NB4 (cell line): ENCODE measurements at regions not wholly inside any gene's neighbourhood (a gene's known extent, or its start where the extent isn't known, plus 50 kb on each side); places are given as distances from the start of the nearest gene placed in this dataset.

Experiments used
- DNase-seq: peaks from one replicate; pipeline ENCODE4 v3.0.0; 2010; ENCODE audit warnings: low read depth
- H3K4me3 ChIP-seq: one replicate; pipeline ENCODE4 v1.5.1; 2011; ENCODE audit warnings: mild to moderate bottlenecking, low read depth, low read length, moderate library complexity
- CTCF ChIP-seq: IDR thresholded peaks from one replicate; pipeline ENCODE4 v1.5.1; 2012; ENCODE audit warnings: low read depth, low read length
- MAX ChIP-seq: IDR thresholded peaks from 2 replicates; pipeline ENCODE4 v1.6.1; 2011; ENCODE audit warnings: low read depth, low read length
- MYC ChIP-seq: IDR thresholded peaks from 2 replicates; pipeline ENCODE4 v1.6.1; 2011; ENCODE audit warnings: low read depth, low read length
- POLR2A ChIP-seq: IDR thresholded peaks from 2 replicates; pipeline ENCODE4 v1.6.1; 2011; ENCODE audit warnings: mild to moderate bottlenecking; ENCODE audit not compliant: insufficient read length; ENCODE audit errors: extremely low read depth

DNA sequence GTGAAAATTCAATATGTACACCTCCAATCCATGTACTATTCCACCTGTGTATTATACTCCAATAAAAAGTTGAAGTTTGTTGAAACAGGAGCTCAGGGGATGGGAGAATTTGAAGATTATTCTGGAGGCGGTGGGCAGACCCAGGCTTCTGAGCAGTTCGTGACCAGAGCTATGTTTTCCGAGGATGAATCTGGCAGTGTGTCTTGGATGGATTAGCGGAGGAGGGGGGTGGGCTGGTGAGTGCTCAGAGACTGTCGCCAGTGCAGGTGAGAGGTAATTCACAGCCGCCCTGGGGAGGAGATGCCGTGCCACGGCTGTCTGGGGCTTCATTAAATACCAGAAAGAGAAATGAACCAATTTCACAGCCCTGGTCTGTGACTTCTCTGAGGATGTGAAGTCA is 283.0 kb upstream of the RTL1 start:
- no peak overlapping the region for H3K4me3 ChIP-seq
- TF ChIP-seq POLR2A: no peak
- no peak for TF ChIP-seq CTCF
- TF ChIP-seq MAX: no peak
- TF ChIP-seq MYC: no peak
- DNase-seq: no peak

DNA sequence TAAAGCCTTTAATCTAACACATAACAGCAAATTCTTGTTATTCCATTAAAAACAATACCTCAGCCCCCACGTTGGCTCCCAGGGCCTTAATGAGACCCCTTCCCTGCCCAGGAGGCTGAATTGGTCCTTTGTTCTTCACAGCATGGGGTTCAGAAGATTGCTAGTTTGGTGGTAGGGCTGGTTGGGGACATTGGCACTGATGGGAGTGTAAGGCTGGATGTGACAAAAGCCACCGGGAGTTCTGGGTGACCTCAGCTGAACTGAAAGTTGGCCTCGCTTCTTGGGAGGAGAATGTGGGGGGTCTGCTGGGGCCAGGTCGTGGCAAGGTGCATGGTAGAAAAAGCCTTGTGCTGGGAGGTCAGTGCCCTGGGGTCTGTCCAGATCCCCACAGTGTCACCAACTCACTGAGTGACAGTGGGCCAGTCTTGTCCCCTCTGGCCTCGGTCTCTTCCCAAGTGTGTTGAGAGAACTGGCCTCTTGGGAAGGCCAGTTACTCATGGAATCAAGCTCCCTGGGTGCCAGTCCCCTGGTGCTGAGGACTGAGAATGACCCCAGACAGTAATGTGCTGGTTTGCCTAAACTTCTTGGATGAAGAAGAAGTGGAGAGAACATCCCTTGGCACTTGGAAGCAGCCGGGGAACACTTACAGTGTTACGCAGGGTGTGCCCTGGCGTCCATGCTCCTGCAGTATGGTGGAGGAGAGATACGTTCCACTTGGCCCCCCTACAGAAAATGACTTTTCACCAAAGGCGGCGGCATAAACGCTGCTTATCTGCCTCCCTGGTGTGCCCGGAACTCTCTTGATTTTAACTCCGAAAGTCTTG is 283.7 kb upstream of the RTL1 start:
- TF ChIP-seq MAX (no peak), CTCF (no peak), MYC (no peak), POLR2A (no peak)
- no peak overlapping the region for H3K4me3 ChIP-seq
- no peak for DNase-seq

DNA sequence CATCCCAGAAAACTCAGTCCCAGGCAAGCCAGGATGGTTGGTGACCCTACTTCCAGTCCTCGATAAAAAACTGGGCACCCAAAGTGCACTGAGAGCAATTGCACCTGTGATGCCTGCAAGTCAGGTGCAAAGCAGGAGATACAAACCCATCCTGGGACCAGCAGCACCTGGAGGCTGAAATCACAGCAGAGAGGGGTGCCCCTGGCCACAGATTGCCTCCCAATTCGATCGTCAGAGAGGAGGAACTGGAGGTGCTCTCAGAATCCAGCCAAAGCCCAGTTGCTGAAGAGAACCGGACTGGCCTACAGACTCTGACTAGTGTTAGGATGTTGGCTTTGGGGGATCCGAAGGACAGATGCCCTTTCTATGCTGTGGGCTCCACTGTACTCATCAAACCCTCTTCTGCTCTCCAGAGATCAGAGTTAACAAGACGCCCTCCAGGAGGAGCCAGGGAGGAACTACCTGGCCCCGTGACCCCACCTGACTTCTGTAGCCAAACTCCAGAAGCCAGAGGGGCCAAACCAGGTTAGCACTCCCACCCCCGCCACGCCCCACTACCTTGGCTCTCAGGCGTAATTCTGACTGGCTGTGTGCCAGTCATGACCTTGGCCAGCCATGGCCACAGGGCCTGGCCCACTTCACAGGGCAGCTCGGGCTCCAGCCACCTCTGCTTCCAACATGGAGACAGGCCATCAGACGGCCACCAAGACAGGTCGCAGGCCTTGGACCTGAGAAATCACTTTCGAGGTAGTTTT is 284.5 kb upstream of the RTL1 start:
- TF ChIP-seq CTCF (no peak), POLR2A (no peak), MYC (no peak), MAX (no peak)
- no peak for DNase-seq
- H3K4me3 ChIP-seq: no peak overlapping the region

DNA sequence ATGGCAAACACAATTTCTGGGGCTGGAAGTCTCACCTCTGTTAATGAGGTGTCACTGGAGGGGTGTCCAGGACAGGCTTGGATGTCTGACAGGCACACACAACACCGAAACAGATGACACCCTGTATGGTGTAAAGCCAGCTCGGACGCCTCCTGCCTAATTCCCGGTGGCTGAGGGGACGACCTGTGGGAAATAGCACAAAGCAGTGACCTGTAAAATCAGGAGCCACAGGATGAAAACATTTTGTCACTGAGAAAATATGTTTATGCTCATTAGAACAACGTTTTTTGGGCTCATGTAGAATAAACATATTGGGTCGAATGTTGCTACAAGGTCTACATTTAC is 285.0 kb upstream of the RTL1 start:
- H3K4me3 ChIP-seq: no peak overlapping the region
- TF ChIP-seq MYC: no peak
- TF ChIP-seq POLR2A: no peak
- TF ChIP-seq MAX: no peak
- no peak for TF ChIP-seq CTCF
- DNase-seq: no peak

DNA sequence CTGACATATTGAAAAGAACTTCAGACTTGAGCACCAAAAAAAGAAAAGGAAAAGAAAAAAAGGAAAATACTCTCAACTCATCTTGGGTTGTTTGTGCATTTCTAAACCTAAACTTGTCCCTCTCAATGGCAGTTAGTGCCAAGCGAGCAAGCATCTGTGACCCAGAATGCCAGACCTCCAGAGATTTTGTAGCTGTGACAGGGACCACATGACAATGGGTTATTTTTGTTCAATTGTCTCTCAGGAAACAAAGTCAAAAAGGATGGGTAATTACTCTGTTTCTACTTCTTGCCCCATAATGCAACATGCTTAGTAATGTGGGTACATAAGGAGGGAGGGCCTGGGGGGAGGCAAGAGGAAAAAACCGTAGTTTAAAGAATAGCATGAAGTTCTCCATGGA is 285.7 kb upstream of the RTL1 start:
- no peak for TF ChIP-seq MAX
- TF ChIP-seq POLR2A: no peak
- TF ChIP-seq CTCF: no peak
- no peak for TF ChIP-seq MYC
- no peak overlapping the region for H3K4me3 ChIP-seq
- no peak for DNase-seq
